ENCODE measurements at regions not wholly inside any gene's neighbourhood (a gene's known extent, or its start where the extent isn't known, plus 50 kb on each side); places are given as distances from the start of the nearest gene placed in this dataset.

DNA sequence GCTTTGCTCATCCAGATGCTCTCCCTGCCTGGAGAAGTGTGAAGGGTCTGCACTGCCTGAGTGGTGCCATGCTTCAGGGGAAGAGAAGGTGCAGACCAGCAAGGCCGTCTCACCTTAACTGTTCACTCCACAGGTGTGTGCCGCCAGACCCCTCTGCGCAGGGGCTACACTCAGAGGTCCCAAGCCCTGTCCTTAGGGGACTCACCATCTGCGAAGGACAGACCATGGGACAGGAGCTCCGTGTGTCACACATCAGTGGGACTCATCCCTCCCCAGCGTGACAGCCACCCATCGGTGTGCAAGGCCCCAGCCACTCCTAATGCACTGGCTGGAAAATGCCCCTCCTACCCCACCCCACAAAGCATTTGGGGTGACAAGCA is 142.9 kb downstream of the OLFM1 start:
- ChIA-PET POLR2A (no interaction called here), CTCF (no interaction called here)

DNA sequence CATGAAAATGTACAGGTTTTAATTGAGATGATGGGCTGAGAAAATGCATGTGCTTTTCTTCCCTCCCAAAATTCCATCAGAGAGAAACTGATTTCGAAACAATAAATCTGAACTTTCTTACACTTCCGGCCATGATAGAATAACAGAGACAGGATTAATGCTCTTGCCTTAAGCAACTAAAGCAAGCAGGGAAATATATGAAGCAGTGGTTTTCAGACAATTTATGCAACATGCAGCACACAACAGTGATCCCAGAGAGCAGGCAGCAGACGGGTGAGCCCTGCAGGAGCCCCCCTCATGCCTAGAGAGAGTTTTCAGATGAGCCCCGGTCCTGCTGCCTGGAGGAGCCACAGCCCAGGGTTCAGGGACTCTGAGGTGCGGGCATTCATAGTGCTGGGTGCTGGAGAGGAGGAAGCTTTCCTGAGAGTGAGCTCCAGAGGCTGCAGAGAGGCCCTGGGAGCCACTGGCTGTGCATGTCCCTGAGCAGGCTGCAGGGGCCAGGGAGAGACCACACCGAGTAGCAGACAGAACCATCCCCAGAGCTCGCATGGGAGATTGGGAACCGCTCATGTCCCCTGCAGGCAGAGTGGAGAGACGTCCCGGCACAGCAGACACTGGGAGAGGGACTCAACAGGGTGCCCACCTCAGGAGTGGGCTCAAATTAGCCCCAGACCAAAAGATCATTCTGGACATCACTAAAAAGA is 143.5 kb downstream of the OLFM1 start:
- CTCF ChIA-PET = no interaction called here
- POLR2A ChIA-PET = no interaction called here

DNA sequence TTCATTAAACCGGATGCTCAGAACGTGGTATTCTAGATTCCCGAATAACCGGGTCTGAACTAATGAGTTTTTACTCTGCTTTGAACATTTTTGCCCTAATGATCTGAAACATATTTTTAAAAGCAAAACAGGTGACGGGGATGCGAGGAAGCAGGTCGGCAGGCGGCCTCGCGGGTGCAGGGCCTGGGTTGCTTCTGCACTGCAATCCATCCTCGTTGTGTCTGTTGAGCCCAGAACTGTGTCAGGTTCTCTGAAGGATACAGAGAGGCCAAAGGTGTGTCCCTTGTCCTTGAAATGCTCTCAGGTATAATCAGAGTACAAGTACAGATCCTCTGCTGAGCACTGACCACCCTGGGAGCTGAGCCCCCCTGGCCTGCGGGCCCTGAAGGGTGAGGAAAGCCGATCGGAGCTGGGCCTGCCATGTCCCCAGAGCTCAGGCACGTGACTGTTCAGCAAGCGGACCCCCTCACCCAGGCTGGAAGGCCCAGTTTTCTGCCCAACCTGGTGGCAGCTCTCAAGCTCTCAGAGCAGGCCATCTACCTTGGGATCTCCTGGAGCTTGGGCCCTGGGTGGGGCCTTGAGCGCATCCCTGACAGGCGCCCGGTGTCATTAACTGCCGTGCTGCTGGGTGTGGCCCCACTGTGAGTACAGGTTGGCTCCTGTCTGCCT is 151.8 kb downstream of the OLFM1 start:
- POLR2A ChIA-PET = no interaction called here

DNA sequence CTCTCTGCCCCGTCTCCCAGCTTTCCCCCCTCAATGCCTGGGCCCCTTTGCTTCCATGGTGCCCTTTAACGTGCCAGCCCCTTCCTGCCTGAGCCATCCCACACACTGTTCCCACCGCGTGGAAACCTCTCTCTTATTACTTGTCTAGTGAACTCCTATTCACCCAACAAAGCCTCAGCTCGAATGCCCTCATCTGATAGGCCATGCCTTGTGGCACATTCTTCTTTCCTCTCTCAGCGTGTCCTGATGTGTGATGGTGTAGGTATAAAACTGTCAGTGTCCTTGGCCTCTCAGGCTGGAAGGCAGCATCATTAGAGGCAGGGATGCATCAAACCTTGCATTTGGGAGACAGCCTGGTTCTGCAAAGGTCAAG is 152.3 kb downstream of the OLFM1 start:
- ChIA-PET CTCF (no interaction called here), POLR2A (no interaction called here)

More for the DNA sequence above, 151.8 kb downstream of the OLFM1 start:
- CTCF ChIA-PET = no interaction called here

DNA sequence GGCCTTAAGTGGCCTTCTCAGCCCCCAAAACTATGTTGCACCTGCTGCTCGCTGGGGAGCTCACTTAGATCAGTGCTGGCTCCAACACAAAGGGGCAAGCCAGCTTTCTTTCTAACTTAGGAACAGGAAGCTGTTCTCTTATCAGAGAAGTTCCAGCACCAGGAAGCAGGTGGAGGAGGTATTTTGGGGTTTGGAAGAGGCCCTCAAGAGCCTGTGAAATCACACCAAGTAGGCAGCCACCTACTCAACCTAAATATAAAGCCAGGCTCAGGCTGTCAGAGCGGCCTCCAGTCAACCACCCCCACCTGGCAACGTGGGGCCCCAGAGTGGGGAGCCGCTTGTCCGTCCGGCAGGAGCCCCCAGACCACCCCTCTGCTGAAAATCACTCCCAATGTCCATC is 152.8 kb downstream of the OLFM1 start:
- CTCF ChIA-PET = no interaction called here
- POLR2A ChIA-PET = no interaction called here

DNA sequence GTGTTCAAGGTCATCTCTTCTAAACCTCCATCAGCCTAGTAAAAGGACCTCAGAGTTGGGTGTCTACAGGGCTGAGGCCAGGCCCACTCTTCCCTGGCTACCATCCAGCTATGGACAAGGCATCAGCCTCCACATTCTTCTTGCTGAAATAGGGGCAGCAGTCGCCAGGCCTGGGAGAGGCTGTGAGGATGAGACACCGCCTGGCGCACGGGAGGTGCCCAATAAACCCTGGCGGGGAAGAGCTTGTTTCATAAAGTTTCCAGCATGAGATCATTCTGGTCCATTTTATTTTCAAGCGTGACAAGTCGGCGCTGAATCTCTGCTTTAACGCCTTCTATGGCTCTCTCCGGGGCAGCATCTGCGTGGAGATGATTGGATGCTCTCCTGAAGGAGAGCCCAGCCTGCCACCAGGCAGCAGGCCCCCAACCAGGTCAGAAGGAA is 153.4 kb downstream of the OLFM1 start:
- POLR2A ChIA-PET = no interaction called here
- CTCF ChIA-PET = no interaction called here

DNA sequence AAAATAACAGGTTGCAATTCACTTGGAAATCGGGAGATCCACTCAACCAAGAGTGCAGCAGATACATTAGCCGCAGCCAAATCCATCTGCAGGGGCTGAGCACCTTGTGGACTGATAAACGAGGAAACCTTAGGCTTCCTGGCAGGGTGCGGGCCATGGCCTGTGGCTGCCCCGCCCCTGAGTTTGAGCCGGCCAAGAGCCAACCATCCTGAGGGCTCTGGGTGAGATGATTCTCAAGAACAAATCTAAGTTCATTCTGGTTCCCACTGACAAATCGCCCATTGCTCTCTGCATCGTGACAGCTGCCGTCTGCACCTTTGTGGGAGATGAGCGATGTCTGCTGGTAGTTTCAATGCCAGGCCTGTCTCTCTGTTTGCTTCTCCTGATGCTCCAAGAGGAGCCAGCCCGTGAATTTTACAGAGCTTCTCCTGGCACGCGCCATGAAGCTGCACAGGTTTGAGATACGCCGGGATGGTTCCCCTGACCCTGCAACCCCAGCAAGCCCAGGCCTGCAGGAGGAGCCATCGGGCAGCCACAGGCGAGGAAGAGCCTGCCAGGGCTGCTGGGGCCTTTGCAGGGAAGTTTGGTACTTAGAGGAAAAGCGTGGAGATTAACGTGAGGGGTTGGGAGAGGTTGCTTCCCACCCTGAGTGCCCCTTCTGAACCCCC is 154.0 kb downstream of the OLFM1 start:
- ChIA-PET POLR2A (no interaction called here), CTCF (no interaction called here)

DNA sequence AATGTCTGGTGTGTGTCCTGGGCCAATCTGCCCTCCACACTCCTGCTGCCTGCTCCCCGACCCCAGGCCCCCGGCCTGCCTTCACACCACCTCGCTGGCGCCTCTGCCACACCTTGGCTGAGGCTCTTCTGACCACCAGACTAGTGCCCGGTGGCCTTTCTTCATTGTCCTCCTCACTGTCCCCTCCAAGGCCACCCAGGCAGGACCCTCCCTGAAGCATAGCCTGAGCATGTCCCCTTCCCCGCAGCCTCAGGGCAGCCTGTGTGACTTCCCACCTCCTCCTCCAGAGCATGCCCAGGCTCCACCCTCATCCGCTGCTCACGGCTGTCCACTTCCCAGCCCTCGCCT is 154.6 kb downstream of the OLFM1 start:
- POLR2A ChIA-PET = no interaction called here
- CTCF ChIA-PET = no interaction called here

DNA sequence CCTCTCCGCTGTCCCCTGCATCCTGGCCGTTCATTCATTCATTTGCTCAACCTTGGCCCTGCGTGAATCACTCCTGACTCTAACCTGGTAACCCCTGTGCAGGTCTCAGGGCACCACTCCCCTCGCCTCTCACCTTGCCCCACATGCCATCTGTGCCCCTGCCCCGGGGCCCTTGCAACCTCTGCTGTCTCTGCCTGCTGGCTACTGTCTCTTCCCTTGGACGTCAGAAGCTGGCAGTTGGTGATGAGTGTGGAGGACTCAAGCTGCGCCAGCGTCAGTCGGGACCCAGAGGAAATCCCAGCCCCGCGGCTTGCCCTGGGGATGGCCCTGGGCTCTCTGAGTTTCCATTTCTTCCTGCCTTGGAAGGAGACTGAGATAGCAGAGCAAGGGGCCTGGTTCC is 154.9 kb downstream of the OLFM1 start:
- ChIA-PET CTCF (no interaction called here), POLR2A (no interaction called here)

DNA sequence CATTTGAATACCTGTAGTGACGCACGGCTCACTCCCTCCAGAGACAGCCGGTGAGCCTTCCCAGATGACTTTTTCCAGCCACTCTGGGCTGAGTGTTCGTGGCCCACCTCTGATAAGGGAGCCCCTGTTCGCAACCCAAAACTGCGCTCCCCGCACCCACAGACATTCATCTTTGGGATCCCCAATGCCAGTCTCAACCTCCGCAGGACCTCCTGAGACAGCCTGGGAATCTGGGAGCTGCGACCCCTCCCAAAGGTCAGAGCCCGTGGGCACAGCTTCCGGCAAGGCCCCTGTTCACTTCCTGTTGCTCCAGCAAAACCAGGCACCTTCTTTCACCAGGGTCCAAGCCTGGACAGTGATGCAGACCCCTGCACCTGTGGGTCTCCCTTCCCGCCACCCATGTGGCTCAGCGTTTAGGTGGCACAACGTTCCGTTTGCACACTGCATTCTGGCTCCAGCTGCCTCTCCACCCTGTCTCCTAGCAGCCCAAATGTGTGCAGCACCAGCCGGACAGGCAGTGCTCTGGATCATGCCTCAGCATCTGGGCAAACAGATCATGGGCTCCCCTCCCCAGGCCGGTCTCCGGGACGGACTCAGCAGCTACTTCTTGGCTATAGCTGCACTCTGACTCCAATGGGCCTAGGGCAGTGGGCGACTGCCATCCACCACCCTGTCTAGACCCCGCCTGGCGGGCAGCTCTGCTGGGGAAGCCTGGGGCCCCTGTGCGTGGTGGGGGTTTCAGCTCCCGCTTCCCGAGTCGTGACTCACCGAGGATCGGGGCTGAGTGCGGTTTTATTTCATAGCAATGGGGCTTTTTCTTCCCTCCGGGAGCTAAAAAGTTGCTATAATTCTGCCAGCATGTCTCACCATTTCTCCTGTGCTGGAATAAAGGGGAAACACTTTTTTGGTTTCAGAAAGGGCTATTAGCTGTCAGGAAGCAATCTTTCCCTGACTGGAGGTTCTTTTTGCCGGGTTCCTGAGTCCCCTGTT is 156.0 kb downstream of the OLFM1 start:
- ChIA-PET CTCF (no interaction called here), POLR2A (no interaction called here)

DNA sequence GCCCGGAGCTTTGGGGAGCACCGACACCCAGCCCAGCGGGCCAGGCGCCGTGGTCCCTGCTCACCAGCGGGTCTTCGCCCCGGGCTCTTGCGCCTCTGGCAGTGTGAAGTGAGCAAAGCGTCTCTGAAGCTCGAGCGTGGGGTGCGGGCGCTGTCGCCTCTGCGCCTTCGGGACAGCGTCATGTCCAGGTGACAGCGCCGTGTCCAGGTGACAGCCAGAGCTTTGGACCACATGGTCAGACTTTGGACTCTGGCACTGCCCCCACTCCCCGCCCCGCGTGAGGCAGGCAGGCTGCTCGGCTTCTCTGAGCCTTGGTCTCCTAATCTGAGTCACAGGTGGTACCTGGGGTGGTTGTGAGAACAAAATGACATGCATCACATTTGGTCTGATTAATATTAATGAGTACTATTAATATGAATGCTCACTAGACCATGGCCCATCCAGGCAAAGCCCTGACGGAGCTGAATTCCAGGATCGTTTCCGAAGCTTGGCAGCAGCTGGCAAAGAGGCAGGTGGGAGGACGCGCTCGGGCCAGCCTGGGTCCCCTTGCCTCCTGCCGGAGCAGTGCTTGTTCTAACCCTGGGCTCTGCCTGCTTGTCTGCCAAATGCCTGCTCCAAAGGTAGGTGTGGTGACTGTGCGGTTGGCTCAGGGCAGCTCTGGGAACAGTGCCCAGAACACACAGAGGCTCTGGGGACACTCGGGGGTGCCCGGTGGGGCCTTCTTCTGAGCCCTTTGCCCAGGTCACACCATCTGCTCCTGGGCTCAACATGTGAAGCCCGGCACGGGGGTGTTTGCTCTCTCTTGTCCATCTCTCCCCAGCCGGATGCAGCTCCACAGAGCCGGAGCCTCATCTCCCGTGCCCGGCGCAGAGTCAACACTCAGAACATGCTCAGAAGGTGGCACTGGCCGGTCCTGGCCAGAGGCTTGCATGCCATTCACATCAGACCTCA is 157.1 kb downstream of the OLFM1 start:
- POLR2A ChIA-PET = no interaction called here
- CTCF ChIA-PET = no interaction called here

DNA sequence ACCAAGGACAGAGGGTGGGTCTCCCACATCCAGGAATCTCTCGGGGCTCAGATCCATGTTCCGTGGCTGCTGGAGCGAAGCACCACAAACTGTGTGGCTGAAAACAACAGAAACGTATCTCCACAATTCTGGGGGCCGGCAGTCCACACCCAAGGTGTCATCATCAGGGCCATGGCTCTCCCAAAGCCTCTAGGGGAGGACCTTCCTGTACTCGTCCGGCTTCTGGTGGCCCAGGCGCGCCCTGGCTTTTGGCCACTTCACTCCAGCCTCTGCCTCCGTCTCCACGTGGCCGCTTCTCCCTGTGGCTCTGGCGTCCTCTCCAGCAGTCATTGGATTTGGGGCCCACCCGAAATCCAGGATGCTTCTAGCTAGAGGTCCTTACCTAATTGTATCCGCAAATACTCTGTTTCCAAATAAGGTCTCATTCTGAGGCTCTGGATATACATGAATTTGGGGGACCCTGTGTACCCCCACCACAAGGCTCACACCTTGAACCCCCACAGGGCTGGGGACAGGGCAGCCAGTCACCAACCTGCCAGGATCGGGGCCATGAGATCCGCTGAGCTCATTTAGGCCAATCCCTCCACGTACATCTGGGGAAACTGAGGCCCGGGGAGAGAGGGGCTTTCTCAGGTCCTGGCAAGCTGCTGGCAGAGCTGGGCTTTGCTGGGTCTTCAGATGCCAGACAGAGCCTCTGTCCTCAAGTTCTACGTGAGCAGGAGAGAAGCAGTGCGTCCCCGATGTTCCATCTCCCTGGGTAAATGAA is 158.2 kb downstream of the OLFM1 start:
- POLR2A ChIA-PET = no interaction called here
- CTCF ChIA-PET = no interaction called here

DNA sequence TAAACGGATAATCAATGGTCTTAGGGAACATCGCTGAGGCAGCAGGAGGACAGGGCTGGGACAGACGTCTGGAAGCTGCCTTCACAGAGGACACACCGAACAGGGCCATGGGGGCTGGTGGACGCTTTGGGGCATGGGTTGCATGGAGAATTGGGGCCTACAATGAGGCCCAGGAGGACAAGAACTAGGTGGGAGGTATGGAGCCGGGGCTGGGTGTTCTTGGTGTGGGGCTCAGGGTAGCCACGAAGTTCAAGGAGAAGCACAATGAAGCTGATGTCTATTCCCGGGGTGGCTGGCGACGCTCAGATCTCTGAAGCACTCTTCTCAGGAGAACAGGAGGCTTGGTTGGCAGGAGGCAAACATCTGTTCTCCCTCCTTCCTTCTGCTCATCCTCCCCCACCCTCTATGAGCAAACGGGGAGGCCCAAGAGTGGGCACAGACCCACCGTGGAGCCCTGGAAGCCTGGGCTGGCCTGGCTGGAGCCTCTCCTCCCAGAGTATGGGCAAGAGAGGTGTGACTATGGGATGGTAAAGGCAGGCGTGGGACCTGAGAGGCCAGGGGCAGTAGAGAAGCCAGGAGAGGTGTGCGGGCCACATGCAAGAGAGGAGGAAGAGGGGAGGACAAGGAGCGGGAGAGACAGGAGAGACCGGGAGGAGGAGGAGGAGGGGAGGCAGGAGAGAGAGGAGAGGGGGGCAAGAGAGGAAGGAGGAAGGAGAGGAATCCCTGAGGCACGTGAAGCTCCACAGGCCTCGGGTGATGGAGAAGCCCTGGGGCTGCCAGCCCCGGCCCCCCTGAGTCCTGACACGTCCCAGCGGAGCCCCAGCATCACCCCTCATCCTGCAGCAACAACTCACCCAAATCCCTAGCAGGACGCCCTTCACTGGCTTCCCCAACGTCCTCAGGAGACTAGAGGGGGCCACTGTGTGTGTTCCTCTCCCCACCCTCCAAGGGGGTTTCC is 159.1 kb downstream of the OLFM1 start:
- ChIA-PET CTCF (no interaction called here), POLR2A (no interaction called here)

DNA sequence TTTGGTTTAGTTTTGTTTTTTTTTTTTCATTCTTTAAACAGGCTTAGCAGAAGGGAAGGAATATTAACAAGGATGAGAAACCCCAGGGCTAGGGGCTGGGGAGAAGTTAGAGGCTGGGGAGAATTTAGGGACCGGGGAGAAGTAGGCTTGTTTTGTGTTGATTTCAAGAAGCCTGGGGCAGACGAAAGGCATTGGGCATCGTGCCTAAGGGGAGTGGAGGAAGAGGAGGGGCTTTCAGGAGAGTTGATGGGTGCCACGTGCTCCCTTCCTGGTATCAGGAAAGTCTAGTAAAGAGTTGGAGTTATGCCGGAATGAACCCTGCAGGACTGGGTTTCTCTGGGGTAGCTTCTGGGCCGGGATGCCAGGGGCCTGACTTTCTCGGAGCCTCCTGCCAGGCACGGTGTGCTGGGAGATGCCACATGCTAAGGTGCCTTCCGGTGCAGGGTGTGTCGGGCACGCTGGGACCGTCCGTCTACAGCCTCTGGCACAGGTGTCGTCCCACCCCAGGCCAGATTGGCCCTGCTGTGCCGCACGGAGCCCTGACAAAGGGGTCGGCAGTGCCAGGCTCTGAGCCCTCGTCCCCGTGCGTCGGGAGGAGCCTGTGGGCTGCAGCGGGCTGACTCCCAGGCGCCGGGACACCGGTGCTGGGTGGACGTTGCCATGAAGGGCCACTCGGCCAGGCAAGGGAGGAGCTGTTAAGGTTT is 159.9 kb downstream of the OLFM1 start:
- CTCF ChIA-PET = no interaction called here
- POLR2A ChIA-PET = no interaction called here

DNA sequence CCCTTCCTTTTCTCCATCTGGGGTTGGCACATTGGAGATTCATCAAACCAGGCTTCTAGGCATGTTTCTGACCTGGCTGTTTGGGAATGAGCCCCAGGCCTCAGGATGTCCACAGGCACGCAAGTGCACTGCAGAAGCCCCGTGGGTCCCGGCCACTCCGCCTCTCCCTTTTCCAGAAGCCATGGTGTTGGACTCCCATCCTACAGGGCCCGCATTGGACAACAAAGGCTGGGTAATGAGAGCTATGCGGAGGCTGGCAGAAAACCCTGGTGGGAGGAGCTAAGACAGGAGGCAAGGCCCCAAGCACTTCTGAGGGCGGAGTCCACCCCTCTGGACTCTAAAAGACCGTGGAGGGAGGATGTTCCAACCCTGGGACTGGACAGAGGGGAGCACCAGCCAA is 160.6 kb downstream of the OLFM1 start:
- ChIA-PET POLR2A (no interaction called here), CTCF (no interaction called here)

DNA sequence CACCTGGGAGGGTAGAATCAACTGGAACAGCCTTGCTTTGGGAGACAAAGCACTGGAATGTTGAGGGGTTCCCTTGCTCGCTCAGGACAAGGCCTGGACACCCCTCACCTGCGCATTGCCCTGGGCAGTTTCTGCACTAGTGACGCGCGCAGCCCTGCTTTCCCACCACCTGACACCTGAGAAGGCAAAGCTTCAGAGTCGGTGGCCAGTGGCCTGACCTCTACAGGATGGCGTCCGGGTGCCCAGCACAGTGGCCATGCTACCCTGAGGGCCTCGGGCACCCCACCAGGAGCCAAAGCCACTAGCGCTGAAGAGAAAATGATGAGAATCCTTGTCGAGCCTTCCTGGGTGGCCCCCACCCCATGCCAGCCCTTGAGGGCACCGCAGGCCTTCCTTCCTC is 161.3 kb downstream of the OLFM1 start:
- ChIA-PET CTCF (no interaction called here), POLR2A (no interaction called here)

DNA sequence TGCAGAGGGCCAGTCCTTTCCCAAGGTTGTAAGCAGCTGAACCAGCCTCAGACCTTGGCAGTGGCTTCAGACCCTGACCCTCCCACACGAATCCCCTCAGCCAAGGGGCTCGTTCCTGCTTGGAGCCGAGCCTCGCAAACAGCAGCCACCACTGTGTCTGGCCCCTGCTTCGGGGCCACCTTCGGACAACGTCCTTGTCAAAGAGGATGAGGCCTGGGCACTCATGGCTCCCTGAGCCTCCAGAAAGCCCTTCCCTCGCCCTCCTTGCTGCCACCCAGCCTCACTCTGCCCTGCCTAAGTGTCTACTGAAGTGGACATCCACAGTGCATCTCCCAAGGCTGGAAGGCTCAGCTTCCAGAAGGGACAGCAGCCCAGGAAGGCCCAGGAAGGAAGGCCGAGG is 161.7 kb downstream of the OLFM1 start:
- POLR2A ChIA-PET = no interaction called here

More for the DNA sequence above, 161.7 kb downstream of the OLFM1 start:
- CTCF ChIA-PET = no interaction called here

Data from activated CD8-positive, alpha-beta memory T cell treated with anti-CD3 and anti-CD28 coated beads for 36 hours (primary cell).